ENCODE measurements at regions not wholly inside any gene's neighbourhood (a gene's known extent, or its start where the extent isn't known, plus 50 kb on each side); places are given as distances from the start of the nearest gene placed in this dataset.

GRCh38 chr17:71251276-71251675, 869.5 kb upstream of the SOX9 start:
- Histone ChIP-seq H3K27me3 (ENCODE audit: low read depth) (no peaks in the 10 kb centered on the region), H3K36me3 (no peaks in the 10 kb centered on the region), H3K4me3 (no peak overlapping the region), H3K4me1 (no peaks in the 10 kb centered on the region), H3K27ac (replicated peaks) (no peak overlapping the region), H3K9me3 (replicated peaks) (no peaks in the 10 kb centered on the region)
- DNase-seq: no peak
- intact Hi-C loops (cut with micrococcal nuclease): no loop called here
- no peak for TF ChIP-seq CTCF (IDR thresholded peaks at IDR 0.05; ENCODE audit: borderline replicate concordance)

GRCh38 chr17:71251951-71252350, 868.9 kb upstream of the SOX9 start:
- Histone ChIP-seq H3K27me3 (ENCODE audit: low read depth) (no peaks in the 10 kb centered on the region), H3K27ac (replicated peaks) (no peak overlapping the region), H3K36me3 (no peaks in the 10 kb centered on the region), H3K4me1 (no peaks in the 10 kb centered on the region), H3K9me3 (replicated peaks) (no peaks in the 10 kb centered on the region), H3K4me3 (no peak overlapping the region)
- no peak for TF ChIP-seq CTCF (IDR thresholded peaks at IDR 0.05; ENCODE audit: borderline replicate concordance)
- intact Hi-C loops (cut with micrococcal nuclease): no loop called here
- no peak for DNase-seq

GRCh38 chr17:71252436-71252835, 868.4 kb upstream of the SOX9 start:
- no peaks in the 10 kb centered on the region for H3K27me3 ChIP-seq (ENCODE audit: low read depth)
- DNase-seq: no peak
- H3K36me3 ChIP-seq: no peaks in the 10 kb centered on the region
- no peak overlapping the region for H3K27ac ChIP-seq (replicated peaks)
- TF ChIP-seq CTCF (IDR thresholded peaks at IDR 0.05; ENCODE audit: borderline replicate concordance): no peak
- H3K9me3 ChIP-seq (replicated peaks): no peaks in the 10 kb centered on the region
- intact Hi-C loops (cut with micrococcal nuclease): no loop called here
- no peaks in the 10 kb centered on the region for H3K4me1 ChIP-seq
- H3K4me3 ChIP-seq: no peak overlapping the region

- no peak for TF ChIP-seq CTCF (IDR thresholded peaks at IDR 0.05; ENCODE audit: borderline replicate concordance)
- intact Hi-C loops (cut with micrococcal nuclease): no loop called here
- Histone ChIP-seq H3K9me3 (replicated peaks) (no peaks in the 10 kb centered on the region), H3K4me3 (no peak overlapping the region), H3K36me3 (no peaks in the 10 kb centered on the region), H3K27ac (replicated peaks) (no peak overlapping the region), H3K4me1 (no peaks in the 10 kb centered on the region), H3K27me3 (ENCODE audit: low read depth) (no peaks in the 10 kb centered on the region)
- no peak for DNase-seq
Measured at GRCh38 chr17:71257096-71257495, 863.7 kb upstream of the SOX9 start.

- no peak for TF ChIP-seq CTCF (IDR thresholded peaks at IDR 0.05; ENCODE audit: borderline replicate concordance)
- no peak for DNase-seq
- no peaks in the 10 kb centered on the region for H3K36me3 ChIP-seq
- H3K27ac ChIP-seq (replicated peaks): no peak overlapping the region
- peaks cover 6% of the 10 kb centered on the region for H3K9me3 ChIP-seq (replicated peaks)
- H3K27me3 ChIP-seq (ENCODE audit: low read depth): no peaks in the 10 kb centered on the region
- intact Hi-C loops (cut with micrococcal nuclease): no loop called here
- H3K4me1 ChIP-seq: no peaks in the 10 kb centered on the region
- no peak overlapping the region for H3K4me3 ChIP-seq
Measured at GRCh38 chr17:71260366-71260940, 860.4 kb upstream of the SOX9 start.
